Spleen (tissue), 11 donors: ENCODE measurements at regions not wholly inside any gene's neighbourhood (a gene's known extent, or its start where the extent isn't known, plus 50 kb on each side); places are given as distances from the start of the nearest gene placed in this dataset.

Source experiments
- DNase-seq: peaks from one replicate; pipeline ENCODE4 v3.0.0-alpha.2; 2020
- H3K27ac ChIP-seq, 8 donors: fragments of 200-600 bp; sonication (generic) in 7 of 8; 1 replicate in 4 of 8; 2 replicates in 4 of 8; pipeline versions ENCODE4 v1.5.0 to v1.8.0; 2016 to 2021; ENCODE audit warnings: inconsistent platforms in 4 of 8, mild to moderate bottlenecking in 4 of 8, moderate library complexity in 1 of 8
- H3K27me3 ChIP-seq, 7 donors: fragments of 200-600 bp; sonication (generic) in 6 of 7; replicated peaks in 1 of 7; 1 replicate in 4 of 7; 2 replicates in 3 of 7; pipeline versions ENCODE4 v1.5.0 to v1.8.0; 2016 to 2021; ENCODE audit warnings: inconsistent platforms in 3 of 7, mild to moderate bottlenecking in 1 of 7
- H3K36me3 ChIP-seq, 6 donors: fragments of 200-600 bp; sonication (generic) in 5 of 6; 1 replicate in 4 of 6; 2 replicates in 2 of 6; pipeline versions ENCODE4 v1.5.0 to v1.8.0; 2016 to 2021; ENCODE audit warnings: inconsistent platforms in 2 of 6
- H3K4me1 ChIP-seq, 6 donors: fragments of 200-600 bp; sonication (generic) in 5 of 6; 1 replicate in 3 of 6; 2 replicates in 3 of 6; pipeline versions ENCODE4 v1.5.0 to v1.8.0; 2016 to 2021; ENCODE audit warnings: inconsistent platforms in 3 of 6
- H3K4me3 ChIP-seq, 8 donors: fragments of 200-600 bp; sonication (generic) in 7 of 8; 1 replicate in 4 of 8; 2 replicates in 4 of 8; pipeline versions ENCODE4 v1.5.0 to v1.8.0; 2016 to 2021; ENCODE audit warnings: inconsistent platforms in 4 of 8, mild to moderate bottlenecking in 4 of 8, moderate library complexity in 2 of 8
- H3K9me3 ChIP-seq, 8 donors: fragments of 200-600 bp; sonication (generic) in 7 of 8; 1 replicate in 4 of 8; 2 replicates in 4 of 8; pipeline versions ENCODE4 v1.5.0 to v1.8.0; 2016 to 2021; ENCODE audit warnings: inconsistent platforms in 4 of 8
- POLR2A ChIP-seq, 3 donors: fragments of 450-650 bp; IDR thresholded peaks; one replicate each; pipeline ENCODE4 v1.5.1; 2017; ENCODE audit warnings: antibody characterized with exemption in 3 of 3, mild to moderate bottlenecking in 1 of 3
- POLR2AphosphoS5 ChIP-seq, 3 donors: sonication (generic); formaldehyde crosslinking; IDR thresholded peaks; one replicate each; pipeline ENCODE4 v1.5.1; 2017; ENCODE audit warnings: antibody characterized with exemption in 3 of 3
- WGBS, 5 donors: extraction: QIAGEN DNeasy Blood & Tissue Kit in 3 of 5; methylation state at CpG; one replicate each; pipeline versions ENCODE4 v1.1.5 to v1.1.7; 2013 to 2018; 5-methylcytosine and 5-hydroxymethylcytosine counted together
- intact Hi-C: fragments of 100-400 bp; cut with DNase I; formaldehyde crosslinking; loops from one replicate; pipeline ENCODE4 v1.15.0; 2023; ENCODE audit warnings: low total_unique reads
- TF ChIP-seq, protein P1 (sequence below), 11 experiments: fragments of 200-600 bp in 7 of 11; fragments of 450-650 bp in 4 of 11; sonication (generic) in 4 of 11; IDR thresholded peaks in 8 of 11; conservative IDR thresholded peaks in 3 of 11; 1 replicate in 7 of 11; 2 replicates in 4 of 11; pipeline versions ENCODE4 v1.4.0 to v1.8.0; 2016 to 2021; ENCODE audit warnings: antibody characterized with exemption in 11 of 11, inconsistent platforms in 4 of 11, mild to moderate bottlenecking in 1 of 11
- donor health status: healthy with polysubstance abuse.
- donor health status: DM: no; HTN: no; CAD: no; lungs with moderate emphysema.
- donor health status: DM: no; HTN: no; CAD: no.
- donor health status: Bipolar disorder and iron deficiency.
- donor health status: healthy.
- donor health status: DM: no; HTN: no; CAD: no.
- donor health status: DM: yes; HTN: yes; CAD: no.

DNA sequence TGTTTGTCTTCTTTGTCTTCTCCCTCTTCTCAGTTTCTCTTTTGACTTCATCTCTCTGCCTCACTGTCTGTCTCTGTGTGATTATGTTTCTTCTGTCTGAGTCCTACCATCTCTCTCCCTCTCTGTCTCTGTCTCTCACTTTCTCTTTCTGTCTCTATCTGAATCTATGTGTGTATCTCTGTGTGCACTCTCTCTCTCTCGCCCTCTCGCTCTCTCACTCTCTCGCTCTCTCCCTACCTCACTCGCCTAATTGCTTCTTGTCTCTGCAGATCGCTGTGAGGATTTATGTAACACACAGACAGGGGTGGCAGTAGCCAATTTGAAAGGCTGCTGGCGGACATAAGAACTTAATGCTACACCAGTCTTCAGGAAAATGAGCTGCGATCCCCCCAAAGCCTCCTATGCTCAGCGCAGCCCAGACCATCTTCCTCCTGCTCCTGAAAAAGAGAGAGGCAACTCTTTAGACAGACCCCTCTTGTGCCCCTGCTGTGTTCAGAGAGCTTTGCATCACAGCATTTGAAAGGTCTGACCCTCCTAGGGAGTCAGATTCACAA lies 140.9 kb downstream of the CCT6B start:
- 45 to 55% (median 51%) methylated on average over 8 of the region's 8 CpGs for WGBS, 5 donors

DNA sequence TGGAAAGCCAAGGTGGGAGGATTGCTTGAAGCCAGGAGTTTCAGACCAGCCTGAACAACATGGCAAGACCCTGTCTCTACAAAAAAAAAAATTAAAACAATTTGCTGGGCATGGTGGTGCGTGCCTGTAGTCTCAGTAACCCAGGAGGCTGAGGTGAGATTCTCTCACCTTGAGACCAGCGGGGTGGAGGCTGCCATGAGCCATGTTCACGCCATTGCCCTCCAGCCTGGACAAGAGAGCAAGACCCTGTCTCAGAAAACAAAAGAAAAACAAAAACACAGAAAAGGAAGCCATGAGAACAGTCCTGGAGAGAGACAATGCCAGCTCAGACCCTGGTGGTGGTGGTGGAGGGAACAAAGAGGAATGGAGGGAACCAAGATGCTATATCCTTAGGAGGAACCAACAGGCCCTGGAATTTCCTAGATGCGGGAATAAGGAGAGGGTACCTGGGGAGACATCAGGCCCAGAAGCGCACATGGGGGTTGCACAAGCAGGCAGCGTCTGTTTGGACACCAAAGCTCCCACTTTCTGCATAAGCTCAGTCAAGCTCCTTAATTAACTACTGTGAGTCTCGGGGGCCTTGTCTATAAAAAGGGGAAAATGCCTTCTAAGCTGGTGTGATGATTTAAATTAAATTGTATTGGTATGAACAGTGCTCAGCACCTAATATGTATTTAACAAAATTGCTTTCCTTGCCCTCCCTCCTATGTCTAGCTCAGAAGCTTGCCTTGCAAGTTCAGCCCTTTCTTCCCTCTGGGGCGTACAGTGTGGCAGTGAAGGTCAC lies 143.8 kb downstream of the CCT6B start:
- TF ChIP-seq, protein P1, sequence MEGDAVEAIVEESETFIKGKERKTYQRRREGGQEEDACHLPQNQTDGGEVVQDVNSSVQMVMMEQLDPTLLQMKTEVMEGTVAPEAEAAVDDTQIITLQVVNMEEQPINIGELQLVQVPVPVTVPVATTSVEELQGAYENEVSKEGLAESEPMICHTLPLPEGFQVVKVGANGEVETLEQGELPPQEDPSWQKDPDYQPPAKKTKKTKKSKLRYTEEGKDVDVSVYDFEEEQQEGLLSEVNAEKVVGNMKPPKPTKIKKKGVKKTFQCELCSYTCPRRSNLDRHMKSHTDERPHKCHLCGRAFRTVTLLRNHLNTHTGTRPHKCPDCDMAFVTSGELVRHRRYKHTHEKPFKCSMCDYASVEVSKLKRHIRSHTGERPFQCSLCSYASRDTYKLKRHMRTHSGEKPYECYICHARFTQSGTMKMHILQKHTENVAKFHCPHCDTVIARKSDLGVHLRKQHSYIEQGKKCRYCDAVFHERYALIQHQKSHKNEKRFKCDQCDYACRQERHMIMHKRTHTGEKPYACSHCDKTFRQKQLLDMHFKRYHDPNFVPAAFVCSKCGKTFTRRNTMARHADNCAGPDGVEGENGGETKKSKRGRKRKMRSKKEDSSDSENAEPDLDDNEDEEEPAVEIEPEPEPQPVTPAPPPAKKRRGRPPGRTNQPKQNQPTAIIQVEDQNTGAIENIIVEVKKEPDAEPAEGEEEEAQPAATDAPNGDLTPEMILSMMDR (IDR thresholded peaks at IDR 0.05 in 8 of 11, conservative IDR thresholded peaks at IDR 0.05 in 3 of 11): no peak
- TF ChIP-seq POLR2A (IDR thresholded peaks at IDR 0.05): no peak
- no peak for TF ChIP-seq POLR2AphosphoS5 (IDR thresholded peaks at IDR 0.05)
- no peaks in the 10 kb centered on the region for H3K9me3 ChIP-seq
- WGBS, 5 donors: 79 to 93% (median 87%) methylated on average over 8 of the region's 8 CpGs
- intact Hi-C loops: no loop called here
- no peak overlapping the region for H3K4me3 ChIP-seq
- no peak for DNase-seq
- no peaks in the 10 kb centered on the region for H3K36me3 ChIP-seq
- peaks cover 0 to 15% (median 0%) of the 10 kb centered on the region in 7 donors for H3K27me3 ChIP-seq
- H3K27ac ChIP-seq: no peak overlapping the region
- H3K4me1 ChIP-seq: no peaks in the 10 kb centered on the region

More for the DNA sequence above, 140.9 kb downstream of the CCT6B start:
- no peak for DNase-seq
- no peaks in the 10 kb centered on the region for H3K9me3 ChIP-seq
- H3K36me3 ChIP-seq: no peaks in the 10 kb centered on the region
- intact Hi-C loops: no loop called here
- no peak overlapping the region for H3K4me3 ChIP-seq
- H3K27me3 ChIP-seq: peaks cover 0 to 23% (median 0%) of the 10 kb centered on the region in 7 donors
- no peaks in the 10 kb centered on the region for H3K4me1 ChIP-seq
- no peak overlapping the region for H3K27ac ChIP-seq
- TF ChIP-seq POLR2AphosphoS5 (IDR thresholded peaks at IDR 0.05): no peak
- TF ChIP-seq, protein P1 (IDR thresholded peaks at IDR 0.05 in 8 of 11, conservative IDR thresholded peaks at IDR 0.05 in 3 of 11): no peak
- TF ChIP-seq POLR2A (IDR thresholded peaks at IDR 0.05): no peak

DNA sequence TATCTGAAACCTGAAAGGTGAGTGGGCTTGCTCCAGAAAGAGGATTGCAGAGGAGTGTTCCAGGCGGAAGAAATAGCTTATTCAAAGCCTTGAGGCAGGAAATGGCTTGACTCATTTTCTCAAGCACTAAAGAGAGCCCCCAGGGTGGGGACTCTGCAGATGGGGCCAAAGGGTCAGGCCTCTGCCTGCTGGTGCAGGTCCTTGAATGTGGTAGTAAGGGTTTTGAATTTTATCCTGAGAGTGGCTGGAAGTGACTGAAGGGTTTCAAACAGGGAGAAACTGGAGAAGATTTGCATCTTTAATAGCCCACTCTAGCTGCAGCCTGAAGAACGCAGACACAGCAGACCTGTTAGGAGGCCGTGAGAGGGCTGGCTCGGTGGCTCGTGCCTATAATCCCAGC lies 144.4 kb downstream of the CCT6B start:
- no peak overlapping the region for H3K27ac ChIP-seq
- 68 to 77% (median 69%) methylated on average over 5 of the region's 5 CpGs for WGBS, 5 donors

DNA sequence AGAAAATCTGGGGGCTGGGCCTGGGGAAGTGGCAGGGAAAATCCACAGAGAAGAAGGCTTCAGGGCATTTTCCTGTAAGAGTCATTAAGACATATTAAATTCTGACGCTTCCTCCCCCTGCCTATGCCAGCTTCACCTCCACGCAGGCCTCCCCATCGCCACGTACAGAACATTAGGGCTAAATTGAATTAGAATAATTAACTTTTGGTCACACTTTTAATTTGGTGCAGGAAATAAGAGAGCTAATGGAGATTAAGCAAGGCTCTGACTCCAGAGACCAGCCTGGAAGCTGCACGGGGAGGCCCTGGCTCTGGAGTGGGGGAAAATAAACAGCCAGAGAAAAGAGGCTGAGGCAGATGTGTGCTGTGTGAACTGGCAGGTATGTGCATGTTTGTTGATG lies 148.0 kb downstream of the CCT6B start:
- H3K4me1 ChIP-seq: no peaks in the 10 kb centered on the region
- intact Hi-C loops: no loop called here
- 80 to 92% (median 82%) methylated on average over 5 of the region's 5 CpGs for WGBS, 5 donors
- H3K27me3 ChIP-seq: peaks cover 0 to 12% (median 0%) of the 10 kb centered on the region in 7 donors
- no peaks in the 10 kb centered on the region for H3K9me3 ChIP-seq
- DNase-seq: no peak
- TF ChIP-seq, protein P1 (IDR thresholded peaks at IDR 0.05 in 8 of 11, conservative IDR thresholded peaks at IDR 0.05 in 3 of 11): no peak
- TF ChIP-seq POLR2A (IDR thresholded peaks at IDR 0.05) (no peak), POLR2AphosphoS5 (IDR thresholded peaks at IDR 0.05) (no peak)
- no peak overlapping the region for H3K27ac ChIP-seq
- no peaks in the 10 kb centered on the region for H3K36me3 ChIP-seq
- no peak overlapping the region for H3K4me3 ChIP-seq

More for the DNA sequence above, 144.4 kb downstream of the CCT6B start:
- no peak for DNase-seq
- intact Hi-C loops: no loop called here
- Histone ChIP-seq H3K9me3 (no peaks in the 10 kb centered on the region), H3K4me3 (no peak overlapping the region), H3K4me1 (no peaks in the 10 kb centered on the region), H3K27me3 (peaks cover 0 to 10% (median 0%) of the 10 kb centered on the region in 7 donors), H3K36me3 (no peaks in the 10 kb centered on the region)
- TF ChIP-seq, protein P1 (IDR thresholded peaks at IDR 0.05 in 8 of 11, conservative IDR thresholded peaks at IDR 0.05 in 3 of 11): no peak
- no peak for TF ChIP-seq POLR2A (IDR thresholded peaks at IDR 0.05)
- no peak for TF ChIP-seq POLR2AphosphoS5 (IDR thresholded peaks at IDR 0.05)
